H1 (cell line): ENCODE measurements at regions not wholly inside any gene's neighbourhood (a gene's known extent, or its start where the extent isn't known, plus 50 kb on each side); places are given as distances from the start of the nearest gene placed in this dataset.

Experiments used
- CBX5 ChIP-seq: fragments of 300-800, 300-1000 bp; sonication (generic); IDR thresholded peaks from 2 replicates; pipeline ENCODE4 v1.7.1; 2016; ENCODE audit warnings: antibody characterized with exemption, low read length, low read depth
- CEBPB ChIP-seq: IDR thresholded peaks from 2 replicates; pipeline ENCODE4 v1.6.1; 2012; ENCODE audit warnings: low read depth, low read length
- CHD1 ChIP-seq: IDR thresholded peaks from 2 replicates; pipeline ENCODE4 v1.6.1; 2012; ENCODE audit warnings: low read depth, low read length, improper control_type of control experiment
- CHD2 ChIP-seq: IDR thresholded peaks from 2 replicates; pipeline ENCODE4 v1.6.1; 2012; ENCODE audit warnings: low read length, improper control_type of control experiment
- EP300 ChIP-seq, 2 experiments: IDR thresholded peaks; 1 replicate in 1 of 2; 2 replicates in 1 of 2; pipeline ENCODE4 v1.6.1; 2011 to 2012; ENCODE audit warnings: low read depth in 2 of 2, low read length in 2 of 2, mild to moderate bottlenecking in 2 of 2, borderline replicate concordance in 1 of 2, inconsistent platforms in 1 of 2, moderate library complexity in 1 of 2
- GABPA ChIP-seq: IDR thresholded peaks from 2 replicates; pipeline ENCODE4 v1.6.1; 2011; ENCODE audit warnings: mild to moderate bottlenecking, low read length, moderate library complexity, borderline replicate concordance; ENCODE audit not compliant: insufficient read depth
- MAFK ChIP-seq: IDR thresholded peaks from 2 replicates; pipeline ENCODE4 v1.6.1; 2012; ENCODE audit warnings: low read depth, mild to moderate bottlenecking, improper control_type of control experiment, low read length
- POLR2A ChIP-seq, 2 experiments: IDR thresholded peaks; 1 replicate in 1 of 2; 2 replicates in 1 of 2; pipeline ENCODE4 v1.6.1; 2011; ENCODE audit warnings: low read depth in 2 of 2, low read length in 2 of 2, mild to moderate bottlenecking in 2 of 2; ENCODE audit errors: control extremely low read depth in 1 of 2
- RAD21 ChIP-seq, 2 experiments: IDR thresholded peaks in 1 of 2; conservative IDR thresholded peaks in 1 of 2; 2 replicates each; pipeline ENCODE4 v1.6.1; 2011; ENCODE audit warnings: low read depth in 2 of 2, low read length in 2 of 2, improper control_type of control experiment in 1 of 2, inconsistent platforms in 1 of 2, mild to moderate bottlenecking in 1 of 2, moderate library complexity in 1 of 2
- SRF ChIP-seq: IDR thresholded peaks from 2 replicates; pipeline ENCODE4 v1.6.1; 2011; ENCODE audit warnings: mild to moderate bottlenecking, low read depth, low read length, moderate library complexity
- TAF1 ChIP-seq: IDR thresholded peaks from 2 replicates; pipeline ENCODE4 v1.6.1; 2011; ENCODE audit warnings: mild to moderate bottlenecking, low read depth, low read length
- TF ChIP-seq, protein P1 (sequence below), 3 experiments: IDR thresholded peaks; 1 replicate in 2 of 3; 2 replicates in 1 of 3; pipeline versions ENCODE4 v1.5.1 to v1.6.1; 2011; ENCODE audit warnings: low read length in 3 of 3, mild to moderate bottlenecking in 3 of 3, inconsistent platforms in 2 of 3, low read depth in 1 of 3, moderate library complexity in 1 of 3; ENCODE audit not compliant: insufficient read depth in 1 of 3; ENCODE audit errors: control extremely low read depth in 1 of 3

DNA sequence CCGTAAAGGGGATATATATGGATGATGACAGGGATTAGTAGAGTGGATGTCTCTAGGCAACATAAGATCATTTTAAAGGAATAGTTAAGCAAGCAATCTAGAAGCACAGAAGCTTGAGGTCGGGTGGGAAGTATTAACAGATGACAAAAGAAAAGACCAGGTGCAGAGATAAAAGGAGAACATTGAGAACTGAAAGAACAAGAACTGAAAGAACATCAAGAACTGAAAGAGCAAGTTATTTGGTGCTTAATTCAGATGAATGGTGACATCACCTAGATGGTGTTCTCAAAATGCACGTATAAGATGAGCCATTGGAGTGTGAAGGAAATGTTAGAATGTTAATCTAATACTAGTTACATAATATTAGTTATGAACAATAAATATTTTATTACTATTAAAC lies 224.0 kb upstream of the PDE3A start:
- TF ChIP-seq EP300 (IDR thresholded peaks at IDR 0.05; ENCODE audit: borderline replicate concordance in 1 of 2, low read depth in 2 of 2, low read length in 2 of 2), result no peak
- TF ChIP-seq SRF, result no peak
- TF ChIP-seq RAD21 (IDR thresholded peaks at IDR 0.05 in 1 of 2, conservative IDR thresholded peaks at IDR 0.05 in 1 of 2; ENCODE audit: low read depth in 2 of 2, low read length in 2 of 2), result no peak
- no peak for TF ChIP-seq TAF1
- no peak for TF ChIP-seq POLR2A (IDR thresholded peaks at IDR 0.05; ENCODE audit: control extremely low read depth in 1 of 2, low read depth in 2 of 2, low read length in 2 of 2)
- TF ChIP-seq CBX5, result no peak
- TF ChIP-seq, protein P1, sequence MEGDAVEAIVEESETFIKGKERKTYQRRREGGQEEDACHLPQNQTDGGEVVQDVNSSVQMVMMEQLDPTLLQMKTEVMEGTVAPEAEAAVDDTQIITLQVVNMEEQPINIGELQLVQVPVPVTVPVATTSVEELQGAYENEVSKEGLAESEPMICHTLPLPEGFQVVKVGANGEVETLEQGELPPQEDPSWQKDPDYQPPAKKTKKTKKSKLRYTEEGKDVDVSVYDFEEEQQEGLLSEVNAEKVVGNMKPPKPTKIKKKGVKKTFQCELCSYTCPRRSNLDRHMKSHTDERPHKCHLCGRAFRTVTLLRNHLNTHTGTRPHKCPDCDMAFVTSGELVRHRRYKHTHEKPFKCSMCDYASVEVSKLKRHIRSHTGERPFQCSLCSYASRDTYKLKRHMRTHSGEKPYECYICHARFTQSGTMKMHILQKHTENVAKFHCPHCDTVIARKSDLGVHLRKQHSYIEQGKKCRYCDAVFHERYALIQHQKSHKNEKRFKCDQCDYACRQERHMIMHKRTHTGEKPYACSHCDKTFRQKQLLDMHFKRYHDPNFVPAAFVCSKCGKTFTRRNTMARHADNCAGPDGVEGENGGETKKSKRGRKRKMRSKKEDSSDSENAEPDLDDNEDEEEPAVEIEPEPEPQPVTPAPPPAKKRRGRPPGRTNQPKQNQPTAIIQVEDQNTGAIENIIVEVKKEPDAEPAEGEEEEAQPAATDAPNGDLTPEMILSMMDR (IDR thresholded peaks at IDR 0.05; ENCODE audit: control extremely low read depth in 1 of 3, insufficient read depth in 1 of 3, low read depth in 1 of 3, low read length in 3 of 3), result no peak
- TF ChIP-seq CHD2, result no peak
- no peak for TF ChIP-seq CEBPB
- TF ChIP-seq MAFK, result no peak
- no peak for TF ChIP-seq CHD1
- no peak for TF ChIP-seq GABPA
